CD4-positive, alpha-beta T cell (primary cell): ENCODE measurements at regions not wholly inside any gene's neighbourhood (a gene's known extent, or its start where the extent isn't known, plus 50 kb on each side); places are given as distances from the start of the nearest gene placed in this dataset.

ENCODE experiments used
- ATAC-seq: fragments of 200-7000 bp; cut with Tn5 transposase; one replicate; pipeline ENCODE4 v1.10.0; 2022; ENCODE audit warnings: mild to moderate bottlenecking; ENCODE audit not compliant: poor library complexity
- CTCF ChIA-PET: fragments of 350-600 bp; sonication (Branson Sonifier 250); formaldehyde crosslinking; loops from one replicate; lab custom pipeline; 2021; ENCODE audit warnings: antibody characterized with exemption, inconsistent platforms; lab: Charles Lee
- POLR2A ChIA-PET: fragments of 350-600 bp; sonication (Branson Sonifier 250); formaldehyde crosslinking; loops from one replicate; lab custom pipeline; 2021; ENCODE audit warnings: antibody characterized with exemption, inconsistent platforms; lab: Charles Lee
- DNase-seq, 14 experiments: peaks; one replicate each; pipeline ENCODE4 v3.0.0-alpha.2; 2013 to 2020; ENCODE audit warnings: mixed read lengths in 2 of 14
- H3K27ac ChIP-seq, 2 donors: one replicate each; pipeline versions ENCODE4 v1.5.1 to v1.7.0; 2013; ENCODE audit warnings: low read length in 2 of 2, low read depth in 1 of 2, mild to moderate bottlenecking in 1 of 2
- H3K27me3 ChIP-seq, 2 experiments: 1 replicate in 1 of 2; 2 replicates in 1 of 2; pipeline versions ENCODE4 v1.6.1 to v1.7.0; 2013; ENCODE audit warnings: low read length in 2 of 2, control low read depth in 1 of 2, mild to moderate bottlenecking in 1 of 2, moderate library complexity in 1 of 2; ENCODE audit not compliant: insufficient read depth in 2 of 2, control insufficient read depth in 1 of 2
- H3K36me3 ChIP-seq: one replicate; pipeline ENCODE4 v1.6.1; 2013; ENCODE audit warnings: low read length, control low read depth; ENCODE audit not compliant: insufficient read depth
- H3K4me1 ChIP-seq: one replicate; pipeline ENCODE4 v1.6.1; 2013; ENCODE audit warnings: low read length, control low read depth; ENCODE audit not compliant: insufficient read depth
- H3K4me3 ChIP-seq: one replicate; pipeline ENCODE4 v1.5.1; 2013; ENCODE audit warnings: mild to moderate bottlenecking, low read length, moderate library complexity
- H3K9me3 ChIP-seq, 2 experiments: 1 replicate in 1 of 2; 2 replicates in 1 of 2; pipeline versions ENCODE4 v1.6.1 to v1.7.0; 2013; ENCODE audit warnings: low read length in 2 of 2, mild to moderate bottlenecking in 2 of 2, control low read depth in 1 of 2, moderate library complexity in 1 of 2; ENCODE audit not compliant: control insufficient read depth in 1 of 2, insufficient read depth in 1 of 2
- H3K27ac Mint-ChIP-seq: one replicate; pipeline ENCODE4 v1.8.0; 2020; ENCODE audit warnings: mixed read lengths
- H3K27me3 Mint-ChIP-seq: one replicate; pipeline ENCODE4 v1.8.0; 2021; ENCODE audit warnings: mixed read lengths
- H3K36me3 Mint-ChIP-seq: one replicate; pipeline ENCODE4 v1.8.0; 2021; ENCODE audit warnings: low read depth, mixed read lengths
- H3K4me1 Mint-ChIP-seq: one replicate; pipeline ENCODE4 v1.8.0; 2021; ENCODE audit warnings: low read depth, mixed read lengths
- H3K4me3 Mint-ChIP-seq: one replicate; pipeline ENCODE4 v1.8.0; 2020; ENCODE audit warnings: mild to moderate bottlenecking, mixed read lengths
- H3K9me3 Mint-ChIP-seq: one replicate; pipeline ENCODE4 v1.8.0; 2020; ENCODE audit warnings: mixed read lengths
- intact Hi-C, 2 experiments: fragments of 100-400 bp; cut with DNase I in 1 of 2; cut with micrococcal nuclease in 1 of 2; formaldehyde crosslinking; loops; one replicate each; pipeline versions ENCODE4 v1.15.1 to v1.9.0; 2023 to 2025; cut with DNase I, micrococcal nuclease
- TF ChIP-seq, protein P1 (sequence below): fragments of 200-600 bp; IDR thresholded peaks from one replicate; pipeline ENCODE4 v1.8.0; 2022; ENCODE audit warnings: antibody characterized with exemption, mild to moderate bottlenecking

DNA sequence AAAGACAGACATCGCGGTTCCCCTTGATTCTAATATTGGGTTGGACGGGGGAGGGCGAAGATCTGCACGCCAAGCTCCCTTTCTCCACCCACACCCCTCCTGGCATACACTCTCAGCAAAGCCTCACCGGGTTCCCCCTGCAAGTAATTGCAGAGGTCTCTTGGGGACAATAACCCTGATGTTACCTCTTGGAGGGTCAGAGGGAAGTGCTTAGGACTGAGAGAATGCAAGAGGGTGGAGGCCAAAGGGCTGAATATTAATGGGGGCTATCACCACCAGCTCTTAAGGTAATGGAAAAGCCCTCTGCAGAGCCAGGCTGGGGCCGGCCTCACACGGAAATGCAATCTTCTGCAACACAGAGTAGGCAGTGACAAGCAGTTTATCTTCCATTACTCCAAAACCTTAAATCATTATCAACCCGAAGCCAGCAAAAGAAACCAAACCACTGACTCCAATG, 344.1 kb upstream of the GATB start:
- no peaks in the 10 kb centered on the region for H3K27me3 Mint-ChIP-seq
- Histone ChIP-seq H3K27me3 (no peaks in the 10 kb centered on the region), H3K36me3 (no peaks in the 10 kb centered on the region), H3K9me3 (no peaks in the 10 kb centered on the region), H3K4me1 (peaks cover 95% of the 10 kb centered on the region), H3K4me3 (no peak overlapping the region), H3K27ac (peak overlapping the region in 1 of 2 donors; percentile 0)
- peaks cover 2% of the 10 kb centered on the region for H3K9me3 Mint-ChIP-seq
- CTCF ChIA-PET: no interaction called here
- TF ChIP-seq, protein P1, sequence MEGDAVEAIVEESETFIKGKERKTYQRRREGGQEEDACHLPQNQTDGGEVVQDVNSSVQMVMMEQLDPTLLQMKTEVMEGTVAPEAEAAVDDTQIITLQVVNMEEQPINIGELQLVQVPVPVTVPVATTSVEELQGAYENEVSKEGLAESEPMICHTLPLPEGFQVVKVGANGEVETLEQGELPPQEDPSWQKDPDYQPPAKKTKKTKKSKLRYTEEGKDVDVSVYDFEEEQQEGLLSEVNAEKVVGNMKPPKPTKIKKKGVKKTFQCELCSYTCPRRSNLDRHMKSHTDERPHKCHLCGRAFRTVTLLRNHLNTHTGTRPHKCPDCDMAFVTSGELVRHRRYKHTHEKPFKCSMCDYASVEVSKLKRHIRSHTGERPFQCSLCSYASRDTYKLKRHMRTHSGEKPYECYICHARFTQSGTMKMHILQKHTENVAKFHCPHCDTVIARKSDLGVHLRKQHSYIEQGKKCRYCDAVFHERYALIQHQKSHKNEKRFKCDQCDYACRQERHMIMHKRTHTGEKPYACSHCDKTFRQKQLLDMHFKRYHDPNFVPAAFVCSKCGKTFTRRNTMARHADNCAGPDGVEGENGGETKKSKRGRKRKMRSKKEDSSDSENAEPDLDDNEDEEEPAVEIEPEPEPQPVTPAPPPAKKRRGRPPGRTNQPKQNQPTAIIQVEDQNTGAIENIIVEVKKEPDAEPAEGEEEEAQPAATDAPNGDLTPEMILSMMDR: no peak
- H3K4me1 Mint-ChIP-seq: peaks cover 96% of the 10 kb centered on the region
- peaks cover 10% of the 10 kb centered on the region for H3K36me3 Mint-ChIP-seq
- DNase-seq (no peak), ATAC-seq (no peak)
- POLR2A ChIA-PET: interaction anchor here (1.8 kb wide), 1 partner anchor 10 kb away, joined by 5 read pairs; no protein-coding TSS in a partner anchor
- peak overlapping the region; percentile 0 for H3K4me3 Mint-ChIP-seq
- intact Hi-C loops: loop anchor here (5.0 to 10.0 kb wide), 4 partner anchors 93 to 1010 kb away; partner anchors contain the start of gene FBXW7 (in 1 of the 2)
- peak overlapping the region; percentile 95 for H3K27ac Mint-ChIP-seq

DNA sequence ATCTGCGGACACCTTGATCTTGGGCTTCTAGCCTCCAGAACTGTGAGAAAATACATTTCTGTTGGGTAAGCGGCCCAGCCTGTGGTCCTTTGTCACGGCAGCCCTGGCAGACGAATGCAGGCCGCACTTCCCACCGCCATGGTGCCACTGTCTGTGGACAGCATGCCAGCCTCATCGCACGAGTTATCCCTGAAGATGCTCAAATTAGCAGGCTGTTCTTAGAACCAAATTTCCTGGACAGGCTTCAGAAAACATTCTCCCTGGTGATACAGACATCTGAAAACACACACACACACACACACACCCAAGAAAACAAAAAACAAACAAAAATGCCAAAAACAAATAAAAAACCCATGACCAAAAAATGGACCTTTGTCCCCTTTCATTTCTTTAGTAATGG, 343.5 kb upstream of the GATB start:
- H3K9me3 Mint-ChIP-seq: peaks cover 2% of the 10 kb centered on the region
- H3K9me3 ChIP-seq: no peaks in the 10 kb centered on the region
- H3K27ac Mint-ChIP-seq: peak overlapping the region; percentile 95
- no peaks in the 10 kb centered on the region for H3K27me3 ChIP-seq
- H3K36me3 Mint-ChIP-seq: peaks cover 10% of the 10 kb centered on the region
- H3K27me3 Mint-ChIP-seq: no peaks in the 10 kb centered on the region
- peaks cover 95% of the 10 kb centered on the region for H3K4me1 ChIP-seq
- POLR2A ChIA-PET: interaction anchor here (1.8 kb wide), 1 partner anchor 11 kb away, joined by 5 read pairs; no protein-coding TSS in a partner anchor
- CTCF ChIA-PET: no interaction called here
- peak overlapping the region; percentile 86 to 89 for H3K27ac ChIP-seq
- intact Hi-C loops: loop anchor here (5.0 to 10.0 kb wide), 4 partner anchors 92 to 1010 kb away; partner anchors contain the start of gene FBXW7 (in 1 of the 2)
- no peak overlapping the region for H3K4me3 ChIP-seq
- H3K4me3 Mint-ChIP-seq: no peak overlapping the region
- no peaks in the 10 kb centered on the region for H3K36me3 ChIP-seq
- H3K4me1 Mint-ChIP-seq: peaks cover 96% of the 10 kb centered on the region
- DNase-seq: no peak
- TF ChIP-seq, protein P1: no peak
- ATAC-seq: no peak

DNA sequence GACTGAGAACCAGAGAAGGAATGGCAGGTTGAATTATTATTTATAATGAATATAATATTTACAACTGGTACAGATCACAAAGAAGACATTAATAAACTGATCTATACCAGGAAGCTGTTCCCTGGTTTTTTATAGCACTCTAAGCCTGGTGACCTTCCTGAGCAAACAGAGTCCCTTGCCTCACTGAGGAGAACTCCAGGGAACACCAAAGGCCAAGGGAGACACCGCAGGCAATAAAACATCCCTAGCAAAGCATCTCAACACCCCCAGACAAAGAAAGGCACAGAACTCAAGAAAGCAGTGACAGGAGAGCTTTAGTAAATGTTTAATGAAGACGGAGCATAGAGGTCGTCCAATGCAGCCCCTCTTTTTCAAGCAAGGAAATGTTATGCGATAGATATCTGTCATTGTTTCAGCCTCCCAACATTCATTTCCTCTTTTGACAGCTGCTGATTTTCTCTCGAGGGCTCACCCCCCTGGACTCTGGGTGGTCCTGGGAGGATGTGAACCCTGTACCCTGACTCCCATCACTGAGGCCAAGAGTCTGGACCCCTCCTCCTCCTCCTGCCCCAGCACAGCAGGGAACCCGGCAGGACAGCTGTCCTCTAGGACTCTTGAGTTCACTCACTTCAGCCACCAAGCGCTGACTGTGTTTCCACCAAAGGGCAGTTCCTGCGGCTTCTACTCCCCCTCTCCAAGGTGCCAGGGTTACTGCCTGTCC, 342.5 kb upstream of the GATB start:
- ChIA-PET POLR2A (interaction anchor here (3.5 to 4.2 kb wide), 3 partner anchors 7 to 21 kb away, joined by 32 to 52 read pairs (median 47); no protein-coding TSS in a partner anchor), CTCF (interaction anchor here (1.7 kb wide), 1 partner anchor 39 kb away, joined by 4 read pairs; no protein-coding TSS in a partner anchor)
- H3K27ac Mint-ChIP-seq: peak overlapping the region; percentile 95
- H3K27me3 Mint-ChIP-seq: no peaks in the 10 kb centered on the region
- no peaks in the 10 kb centered on the region for H3K9me3 ChIP-seq
- peaks cover 10% of the 10 kb centered on the region for H3K36me3 Mint-ChIP-seq
- peaks cover 99% of the 10 kb centered on the region for H3K4me1 ChIP-seq
- H3K27me3 ChIP-seq: no peaks in the 10 kb centered on the region
- peaks cover 95% of the 10 kb centered on the region for H3K4me1 Mint-ChIP-seq
- H3K36me3 ChIP-seq: no peaks in the 10 kb centered on the region
- H3K27ac ChIP-seq: peak overlapping the region; percentile 86 to 89
- intact Hi-C loops: loop anchor here (5.0 to 10.0 kb wide), 4 partner anchors 91 to 1011 kb away; partner anchors contain the start of gene FBXW7 (in 1 of the 2)
- peak overlapping the region; percentile 81 for H3K4me3 Mint-ChIP-seq
- ATAC-seq: no peak
- DNase-seq: no peak
- TF ChIP-seq, protein P1: no peak
- no peak overlapping the region for H3K4me3 ChIP-seq
- H3K9me3 Mint-ChIP-seq: peaks cover 2% of the 10 kb centered on the region
